Muscle of leg (tissue), 3 donors: ENCODE measurements at regions not wholly inside any gene's neighbourhood (a gene's known extent, or its start where the extent isn't known, plus 50 kb on each side); places are given as distances from the start of the nearest gene placed in this dataset.
"Not testable (repeated sequence)": the region's sequence is repeated elsewhere in the genome, so short reads cannot be mapped to it uniquely, and the experiment has no call there.

Experiments used
- DNase-seq: peaks from one replicate; pipeline ENCODE4 v3.0.0; 2013
- H3K27ac ChIP-seq: one replicate; pipeline ENCODE4 v1.5.1; 2013; ENCODE audit warnings: mild to moderate bottlenecking, low read length, control low read depth
- H3K27me3 ChIP-seq: one replicate; pipeline ENCODE4 v1.6.1; 2013; ENCODE audit warnings: low read length; ENCODE audit not compliant: control insufficient read depth, insufficient read depth
- H3K36me3 ChIP-seq: one replicate; pipeline ENCODE4 v1.6.1; 2013; ENCODE audit warnings: low read length; ENCODE audit not compliant: control insufficient read depth, insufficient read depth
- H3K4me1 ChIP-seq: one replicate; pipeline ENCODE4 v1.6.1; 2013; ENCODE audit warnings: low read length; ENCODE audit not compliant: control insufficient read depth, insufficient read depth
- H3K4me3 ChIP-seq: one replicate; pipeline ENCODE4 v1.5.1; 2013; ENCODE audit warnings: low read length, control low read depth
- H3K9me3 ChIP-seq: replicated peaks from 2 replicates; pipeline ENCODE4 v1.6.1; 2013; ENCODE audit warnings: low read depth, low read length; ENCODE audit not compliant: control insufficient read depth
- WGBS: methylation state at CpG from one replicate; pipeline ENCODE4 v1.1.5; 2013; ENCODE audit warnings: missing lambda C conversion rate; ENCODE audit not compliant: insufficient coverage; 5-methylcytosine and 5-hydroxymethylcytosine counted together

- 7% methylated on average over 107 of the region's 107 CpGs for WGBS
- Histone ChIP-seq H3K27ac (peak overlapping the region; percentile 67), H3K27me3 (peaks cover 48% of the 10 kb centered on the region), H3K9me3 (no peaks in the 10 kb centered on the region), H3K36me3 (peaks cover under 1% of the 10 kb centered on the region), H3K4me3 (peak overlapping the region; percentile 34), H3K4me1 (peaks cover 72% of the 10 kb centered on the region)
- DNase-seq, result no peak
These were observed 116.4 kb upstream of the SMURF2 start for GRCh38 chr17:64778240-64779097.

- Histone ChIP-seq H3K9me3 (no peaks in the 10 kb centered on the region), H3K36me3 (no peaks in the 10 kb centered on the region), H3K4me1 (peaks cover 75% of the 10 kb centered on the region), H3K4me3 (peak overlapping the region; percentile 34), H3K27me3 (peaks cover 48% of the 10 kb centered on the region), H3K27ac (peak overlapping the region; percentile 67)
- 21% methylated on average over 5 of the region's 21 CpGs for WGBS
- peak; percentile 73 for DNase-seq
These were observed 115.5 kb upstream of the SMURF2 start for GRCh38 chr17:64777415-64778239.

- peaks cover 74% of the 10 kb centered on the region for H3K4me1 ChIP-seq
- not testable (repeated sequence) for H3K36me3 ChIP-seq, H3K9me3 ChIP-seq
- H3K27ac ChIP-seq, result peak overlapping the region; percentile 66
- WGBS, result 1% methylated on average over 34 of the region's 38 CpGs
- peak overlapping the region; percentile 29 for H3K4me3 ChIP-seq
- H3K27me3 ChIP-seq, result peaks cover 44% of the 10 kb centered on the region
- DNase-seq, result peak; percentile 91
These were observed 114.8 kb upstream of the SMURF2 start for GRCh38 chr17:64776720-64777414.

- 53% methylated on average over 11 of the region's 15 CpGs for whole genome bisulfite sequencing
- no peaks in the 10 kb centered on the region for H3K36me3 ChIP-seq
- DNase-seq, result no peak
- H3K27me3 ChIP-seq, result peaks cover 36% of the 10 kb centered on the region
- H3K27ac ChIP-seq, result peak overlapping the region; percentile 59
- peaks cover 68% of the 10 kb centered on the region for H3K4me1 ChIP-seq
- no peak overlapping the region for H3K4me3 ChIP-seq
- no peaks in the 10 kb centered on the region for H3K9me3 ChIP-seq
These were observed 113.8 kb upstream of the SMURF2 start for GRCh38 chr17:64775701-64776570.

GRCh38 chr17:64774888-64775540 is 112.9 kb upstream of the SMURF2 start:
- peaks cover 59% of the 10 kb centered on the region for H3K4me1 ChIP-seq
- WGBS, result 75% methylated on average over 9 of the region's 10 CpGs
- H3K9me3 ChIP-seq, result no peaks in the 10 kb centered on the region
- no peak for DNase-seq
- no peak overlapping the region for H3K4me3 ChIP-seq
- H3K36me3 ChIP-seq, result no peaks in the 10 kb centered on the region
- no peak overlapping the region for H3K27ac ChIP-seq
- peaks cover 27% of the 10 kb centered on the region for H3K27me3 ChIP-seq

GRCh38 chr17:64773836-64774761 is 112.0 kb upstream of the SMURF2 start:
- Histone ChIP-seq H3K27me3 (peaks cover 18% of the 10 kb centered on the region), H3K4me1 (peaks cover 50% of the 10 kb centered on the region), H3K36me3 (no peaks in the 10 kb centered on the region), H3K4me3 (no peak overlapping the region), H3K27ac (no peak overlapping the region), H3K9me3 (no peaks in the 10 kb centered on the region)
- DNase-seq, result no peak
- 20% methylated on average over 3 of the region's 18 CpGs for WGBS

- Histone ChIP-seq H3K4me3 (no peak overlapping the region), H3K4me1 (peaks cover 47% of the 10 kb centered on the region), H3K27me3 (peaks cover 12% of the 10 kb centered on the region), H3K27ac (no peak overlapping the region), H3K9me3 (no peaks in the 10 kb centered on the region), H3K36me3 (no peaks in the 10 kb centered on the region)
- no peak for DNase-seq
- 67% methylated on average over 1 of the region's 6 CpGs for WGBS
These were observed 111.3 kb upstream of the SMURF2 start for GRCh38 chr17:64773386-64773835.

- WGBS, result 94% methylated on average over 5 of the region's 6 CpGs
- peaks cover 42% of the 10 kb centered on the region for H3K4me1 ChIP-seq
- H3K4me3 ChIP-seq, result no peak overlapping the region
These were observed 110.8 kb upstream of the SMURF2 start for GRCh38 chr17:64772845-64773299.

More at GRCh38 chr17:64772845-64773299, 110.8 kb upstream of the SMURF2 start:
- DNase-seq, result no peak
- H3K36me3 ChIP-seq, result no peaks in the 10 kb centered on the region
- H3K27ac ChIP-seq, result peak overlapping the region; percentile 7
- peaks cover 7% of the 10 kb centered on the region for H3K27me3 ChIP-seq
- no peaks in the 10 kb centered on the region for H3K9me3 ChIP-seq
